ENCODE measurements at regions not wholly inside any gene's neighbourhood (a gene's known extent, or its start where the extent isn't known, plus 50 kb on each side); places are given as distances from the start of the nearest gene placed in this dataset.

GRCh38 chr14:38593476-38593875, 337.6 kb upstream of the CLEC14A start:
- H3K36me3 ChIP-seq = no peaks in the 10 kb centered on the region
- no peak overlapping the region for H3K4me3 ChIP-seq
- ATAC-seq = no peak
- no peaks in the 10 kb centered on the region for H3K27me3 ChIP-seq
- peaks cover 0 to 6% (median 0%) of the 10 kb centered on the region in 3 donors for H3K9me3 ChIP-seq
- H3K27ac ChIP-seq = no peak overlapping the region
- no peaks in the 10 kb centered on the region for H3K4me1 ChIP-seq
- 40 to 57% methylated on average over 4 of the region's 4 CpGs for WGBS, 2 donors (ENCODE audit: low coverage in 1 of 2)
- TF ChIP-seq EP300 (IDR thresholded peaks at IDR 0.05) (no peak), POLR2A (IDR thresholded peaks at IDR 0.05) (no peak)

DNA sequence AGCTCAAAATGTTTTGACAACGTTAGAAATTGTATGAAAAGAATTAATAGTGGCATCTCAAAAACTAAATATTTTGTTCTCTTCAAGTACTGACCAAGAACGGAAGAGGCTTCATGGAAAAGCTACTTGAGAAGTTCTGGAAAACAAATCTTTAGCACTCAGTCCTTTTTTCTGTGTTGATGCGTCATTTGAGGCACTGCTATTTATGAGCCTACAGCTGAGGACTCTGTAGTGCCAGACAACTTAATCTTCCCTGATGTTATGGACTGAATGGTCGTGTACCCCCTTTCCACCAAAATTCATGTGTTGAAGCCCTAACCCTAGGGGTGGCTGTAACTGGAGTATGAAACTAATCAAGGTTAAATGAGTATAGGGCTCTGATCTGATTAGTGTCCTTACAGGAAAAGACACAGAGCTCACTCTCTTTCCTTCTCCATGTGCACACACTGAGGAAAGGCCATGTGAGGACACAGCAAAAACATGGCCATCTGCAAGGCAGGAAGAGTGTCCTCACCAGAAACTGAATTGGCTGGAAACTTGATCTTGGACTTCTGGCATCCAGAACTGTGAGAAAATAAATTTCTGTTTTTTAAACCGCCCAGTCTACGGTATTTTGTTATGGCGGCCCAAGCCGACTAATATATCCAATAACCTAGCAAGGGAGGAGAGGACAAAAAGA, 337.0 kb upstream of the CLEC14A start:
- H3K9me3 ChIP-seq = peaks cover 0 to 6% (median 0%) of the 10 kb centered on the region in 3 donors
- H3K4me1 ChIP-seq = no peaks in the 10 kb centered on the region
- no peak overlapping the region for H3K27ac ChIP-seq
- H3K4me3 ChIP-seq = no peak overlapping the region
- H3K27me3 ChIP-seq = no peaks in the 10 kb centered on the region
- TF ChIP-seq EP300 (IDR thresholded peaks at IDR 0.05) = no peak
- TF ChIP-seq CTCF (IDR thresholded peaks at IDR 0.05) = no peak
- TF ChIP-seq POLR2AphosphoS5 (IDR thresholded peaks at IDR 0.05) = no peak
- WGBS, 2 donors (ENCODE audit: low coverage in 1 of 2) = 59 to 91% methylated on average over 8 of the region's 8 CpGs
- ATAC-seq = no peak
- H3K36me3 ChIP-seq = no peaks in the 10 kb centered on the region

DNA sequence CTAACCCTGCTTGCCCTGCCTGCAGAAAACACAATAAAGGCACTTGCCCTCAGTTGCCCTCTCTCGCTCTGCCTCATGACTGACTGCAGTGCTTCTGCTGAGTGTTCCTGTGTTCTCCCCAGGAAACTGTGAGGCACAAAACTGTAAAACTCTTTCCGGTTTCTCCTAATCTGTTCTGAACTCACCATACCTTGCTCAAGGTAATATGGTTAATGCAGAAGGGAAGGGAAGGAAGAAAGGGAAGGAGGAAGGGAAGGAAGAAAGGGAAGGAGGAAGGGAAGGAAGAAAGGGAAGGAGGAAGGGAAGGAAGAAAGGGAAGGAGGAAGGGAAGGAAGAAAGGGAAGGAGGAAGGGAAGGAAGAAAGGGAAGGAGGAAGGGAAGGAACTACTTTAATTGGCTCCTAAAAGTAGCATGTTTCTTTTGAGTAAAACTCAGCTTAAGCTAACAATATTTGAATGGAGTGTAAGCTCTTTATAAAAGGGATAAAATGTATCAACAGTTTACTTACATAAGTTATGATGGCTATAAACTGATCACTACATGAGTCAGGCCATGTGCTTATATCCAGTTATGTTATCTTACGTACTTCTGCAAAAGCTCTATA, 334.0 kb upstream of the CLEC14A start:
- Histone ChIP-seq H3K4me3 (no peak overlapping the region), H3K36me3 (no peaks in the 10 kb centered on the region), H3K27me3 (no peaks in the 10 kb centered on the region), H3K4me1 (no peaks in the 10 kb centered on the region), H3K9me3 (peaks cover 0 to 6% (median 0%) of the 10 kb centered on the region in 3 donors), H3K27ac (no peak overlapping the region)
- ATAC-seq = no peak
- 82 to 85% methylated on average over 2 to 3 of the region's 3 CpGs for WGBS, 2 donors (ENCODE audit: low coverage in 1 of 2)
- TF ChIP-seq EP300 (IDR thresholded peaks at IDR 0.05) (no peak), POLR2AphosphoS5 (IDR thresholded peaks at IDR 0.05) (no peak), POLR2A (IDR thresholded peaks at IDR 0.05) (no peak), CTCF (IDR thresholded peaks at IDR 0.05) (no peak)

DNA sequence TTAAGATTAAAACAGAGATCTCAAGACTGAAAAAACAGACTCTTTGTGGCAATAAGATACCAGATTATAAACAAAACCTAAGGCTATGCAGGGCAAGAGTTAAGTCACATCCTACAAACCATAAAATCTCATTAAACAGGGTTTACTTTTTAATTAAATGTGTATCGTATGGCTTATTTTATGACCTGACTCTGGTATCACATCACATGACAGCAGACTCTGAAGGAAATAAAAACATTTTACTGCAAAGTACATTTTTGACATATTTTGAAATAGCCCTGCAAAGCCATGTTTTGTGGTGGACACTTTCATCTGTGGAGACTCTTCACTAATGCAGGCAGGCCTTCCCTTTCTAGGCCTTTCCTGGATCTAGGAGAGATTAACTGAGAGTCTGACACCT, 327.6 kb upstream of the CLEC14A start:
- 86 to 93% methylated on average over 1 of the region's 1 CpG for WGBS, 2 donors (ENCODE audit: low coverage in 1 of 2)

DNA sequence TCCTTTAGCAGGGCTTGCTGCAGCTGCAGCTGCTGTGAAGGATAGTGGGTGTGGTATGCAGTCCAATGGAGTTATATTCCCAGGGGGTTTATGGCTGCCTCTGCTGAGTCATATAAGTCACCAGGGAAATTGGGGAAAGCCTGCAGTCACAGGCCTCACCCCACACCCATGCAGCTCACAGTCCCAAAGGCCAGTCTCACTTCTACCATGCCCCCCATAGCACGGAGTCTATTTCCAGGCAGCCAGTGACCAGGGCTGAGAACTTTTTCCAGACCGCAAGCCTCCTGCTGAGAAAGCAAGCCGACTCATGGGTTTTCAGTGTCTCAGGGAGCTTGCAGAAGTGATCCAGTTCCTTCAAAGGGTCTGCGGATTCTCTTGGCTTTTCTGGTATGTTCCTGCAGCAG, 322.4 kb upstream of the CLEC14A start:
- Histone ChIP-seq H3K27ac (no peak overlapping the region), H3K4me3 (no peak overlapping the region), H3K4me1 (no peaks in the 10 kb centered on the region), H3K27me3 (no peaks in the 10 kb centered on the region), H3K9me3 (peaks cover 0 to 6% (median 0%) of the 10 kb centered on the region in 3 donors), H3K36me3 (no peaks in the 10 kb centered on the region)
- ATAC-seq = no peak
- TF ChIP-seq POLR2AphosphoS5 (IDR thresholded peaks at IDR 0.05) (no peak), CTCF (IDR thresholded peaks at IDR 0.05) (no peak), EP300 (IDR thresholded peaks at IDR 0.05) (no peak), POLR2A (IDR thresholded peaks at IDR 0.05) (no peak)
- WGBS, 2 donors (ENCODE audit: low coverage in 1 of 2) = 81 to 100% methylated on average over 1 to 4 of the region's 4 CpGs

More for the DNA sequence above, 327.6 kb upstream of the CLEC14A start:
- no peak for ATAC-seq
- H3K36me3 ChIP-seq = no peaks in the 10 kb centered on the region
- H3K27ac ChIP-seq = no peak overlapping the region
- H3K9me3 ChIP-seq = peaks cover 0 to under 1% (median 0%) of the 10 kb centered on the region in 3 donors
- no peaks in the 10 kb centered on the region for H3K27me3 ChIP-seq
- TF ChIP-seq POLR2A (IDR thresholded peaks at IDR 0.05) = no peak
- no peak for TF ChIP-seq EP300 (IDR thresholded peaks at IDR 0.05)
- no peak for TF ChIP-seq CTCF (IDR thresholded peaks at IDR 0.05)
- TF ChIP-seq POLR2AphosphoS5 (IDR thresholded peaks at IDR 0.05) = no peak
- H3K4me3 ChIP-seq = no peak overlapping the region
- H3K4me1 ChIP-seq = no peaks in the 10 kb centered on the region

Data from gastroesophageal sphincter (tissue), 4 donors.